Calu3 (cell line): ENCODE measurements at regions not wholly inside any gene's neighbourhood (a gene's known extent, or its start where the extent isn't known, plus 50 kb on each side); places are given as distances from the start of the nearest gene placed in this dataset.

Experiments
- BruUV-seq: library from RNA; stranded (reverse); fragments of 400-500 nt; replicated peaks from 2 replicates; lab custom pipeline; 2021; lab: Mats Ljungman, UMichigan
- CTCF ChIA-PET: fragments of 300-600 bp; sonication (Branson Sonifier 250); formaldehyde crosslinking; loops from one replicate; lab custom pipeline; 2022; ENCODE audit warnings: antibody characterized with exemption; lab: Charles Lee
- DNase-seq: peaks from one replicate; pipeline ENCODE4 v3.0.0; 2022
- H3K27ac Mint-ChIP-seq: one replicate; pipeline ENCODE4 v1.8.0; 2022; ENCODE audit warnings: mixed read lengths; ENCODE audit not compliant: unreplicated experiment
- H3K27me3 Mint-ChIP-seq: one replicate; pipeline ENCODE4 v1.8.0; 2022; ENCODE audit warnings: mixed read lengths; ENCODE audit not compliant: unreplicated experiment
- H3K36me3 Mint-ChIP-seq: one replicate; pipeline ENCODE4 v1.8.0; 2022; ENCODE audit warnings: mild to moderate bottlenecking, moderate library complexity, mixed read lengths; ENCODE audit not compliant: insufficient read depth, unreplicated experiment
- H3K4me1 Mint-ChIP-seq: one replicate; pipeline ENCODE4 v1.8.0; 2022; ENCODE audit warnings: mild to moderate bottlenecking, low read depth, mixed read lengths; ENCODE audit not compliant: unreplicated experiment
- H3K4me3 Mint-ChIP-seq: one replicate; pipeline ENCODE4 v1.8.0; 2022; ENCODE audit warnings: mild to moderate bottlenecking, low read depth, moderate library complexity, mixed read lengths; ENCODE audit not compliant: unreplicated experiment
- H3K9me3 Mint-ChIP-seq: one replicate; pipeline ENCODE4 v1.8.0; 2022; ENCODE audit warnings: low read depth, mixed read lengths; ENCODE audit not compliant: unreplicated experiment
- CTCF ChIP-seq: fragments of 200-600 bp; IDR thresholded peaks from one replicate; pipeline ENCODE4 v1.8.0; 2022; ENCODE audit warnings: antibody characterized with exemption; ENCODE audit not compliant: unreplicated experiment
- intact Hi-C: fragments of 100-400 bp; cut with micrococcal nuclease; formaldehyde crosslinking; loops from one replicate; pipeline ENCODE4 v1.10.0; 2022; ENCODE audit not compliant: unreplicated experiment

- no peak for TF ChIP-seq CTCF
- H3K27ac Mint-ChIP-seq = no peak overlapping the region
- H3K4me1 Mint-ChIP-seq = no peaks in the 10 kb centered on the region
- H3K36me3 Mint-ChIP-seq = no peaks in the 10 kb centered on the region
- peaks cover 2% of the 10 kb centered on the region for H3K27me3 Mint-ChIP-seq
- CTCF ChIA-PET = interaction anchor here (0.8 kb wide), 1 partner anchor 58 kb away, joined by 3 read pairs; no protein-coding TSS in a partner anchor
- H3K4me3 Mint-ChIP-seq = no peak overlapping the region
- no peak for DNase-seq
- intact Hi-C loops = no loop called here
- no TSS peak for BruUV-seq
- no peaks in the 10 kb centered on the region for H3K9me3 Mint-ChIP-seq
Measured at GRCh38 chr10:121661451-121661851, 63.2 kb upstream of the FGFR2 start.

DNA sequence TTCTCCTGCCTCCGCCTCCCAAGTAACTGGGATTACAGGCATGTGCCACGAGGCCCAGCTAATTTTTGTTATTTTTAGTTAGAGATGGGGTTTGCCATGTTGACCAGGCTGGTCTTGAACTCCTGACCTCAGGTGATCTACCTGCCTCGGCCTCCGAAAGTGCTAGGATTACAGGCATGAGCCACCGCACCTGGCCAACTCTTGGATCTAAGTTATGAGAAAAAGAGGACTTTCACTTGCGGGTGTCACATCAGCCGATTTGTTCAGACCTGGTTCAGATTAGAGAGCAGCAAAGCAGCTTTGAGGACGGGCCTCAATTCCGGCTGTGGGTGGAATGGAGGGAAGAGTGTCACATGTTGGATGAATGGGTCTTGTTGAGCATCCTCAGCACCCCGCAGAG lies 61.0 kb upstream of the FGFR2 start:
- Mint-ChIP-seq H3K27me3 (no peaks in the 10 kb centered on the region), H3K36me3 (no peaks in the 10 kb centered on the region), H3K27ac (no peak overlapping the region), H3K9me3 (no peaks in the 10 kb centered on the region), H3K4me1 (no peaks in the 10 kb centered on the region), H3K4me3 (no peak overlapping the region)
- intact Hi-C loops = no loop called here
- DNase-seq = no peak
- CTCF ChIA-PET = no interaction called here
- TF ChIP-seq CTCF = no peak
- no TSS peak for BruUV-seq

DNA sequence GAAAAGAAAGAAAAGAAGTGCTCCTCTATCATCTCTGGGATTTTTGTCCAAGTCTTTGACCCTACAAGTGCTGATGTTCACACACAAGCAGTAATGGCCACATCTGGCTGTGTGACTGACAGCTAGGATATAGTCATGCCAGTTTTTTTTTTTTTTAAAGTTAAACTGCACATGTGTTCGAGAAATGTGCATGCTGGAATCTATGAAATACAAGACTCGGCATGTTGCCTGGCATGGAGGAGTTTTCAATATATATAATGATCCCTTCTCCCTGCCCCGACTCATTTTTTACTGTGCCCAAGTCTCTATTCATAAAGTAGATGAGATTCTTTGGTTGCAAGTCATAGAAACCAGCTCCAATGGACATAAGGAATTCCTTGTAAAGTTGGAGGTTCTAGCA lies 60.4 kb upstream of the FGFR2 start:
- Mint-ChIP-seq H3K4me1 (no peaks in the 10 kb centered on the region), H3K27me3 (no peaks in the 10 kb centered on the region), H3K36me3 (no peaks in the 10 kb centered on the region), H3K9me3 (no peaks in the 10 kb centered on the region), H3K27ac (no peak overlapping the region), H3K4me3 (no peak overlapping the region)
- intact Hi-C loops = no loop called here
- no TSS peak for BruUV-seq
- no peak for DNase-seq
- CTCF ChIA-PET = no interaction called here
- TF ChIP-seq CTCF = no peak

GRCh38 chr10:121658111-121658510 lies 59.9 kb upstream of the FGFR2 start:
- Mint-ChIP-seq H3K27ac (no peak overlapping the region), H3K36me3 (no peaks in the 10 kb centered on the region), H3K27me3 (peaks cover 5% of the 10 kb centered on the region), H3K4me3 (no peak overlapping the region), H3K9me3 (no peaks in the 10 kb centered on the region), H3K4me1 (no peaks in the 10 kb centered on the region)
- DNase-seq = no peak
- CTCF ChIA-PET = no interaction called here
- BruUV-seq = no TSS peak
- TF ChIP-seq CTCF = no peak
- intact Hi-C loops = no loop called here
